ENCODE measurements at regions not wholly inside any gene's neighbourhood (a gene's known extent, or its start where the extent isn't known, plus 50 kb on each side); places are given as distances from the start of the nearest gene placed in this dataset.

- Histone ChIP-seq H3K79me2 (ENCODE audit: insufficient read depth, low read depth) (no peaks in the 10 kb centered on the region), H3K27ac (no peak overlapping the region), H3K4me2 (no peak overlapping the region), H3K36me3 (ENCODE audit: insufficient read depth) (no peaks in the 10 kb centered on the region), H3K4me3 (IDR thresholded peaks at IDR 0.05; ENCODE audit: insufficient read depth, low read depth, low read length) (no peak overlapping the region), H4K20me1 (ENCODE audit: insufficient read depth) (no peaks in the 10 kb centered on the region), H3K4me1 (ENCODE audit: low read depth, poor library complexity, severe bottlenecking) (no peaks in the 10 kb centered on the region), H3K27me3 (ENCODE audit: insufficient read depth, low read depth) (no peaks in the 10 kb centered on the region), H3K9ac (no peak overlapping the region), H2AFZ (ENCODE audit: low read depth) (no peak overlapping the region)
- TF ChIP-seq CTCF (conservative IDR thresholded peaks at IDR 0.05; ENCODE audit: low read depth, low read length): no peak
Measured at GRCh38 chr10:57221674-57222073, 860.6 kb upstream of the ZWINT start.

GRCh38 chr10:57218382-57218781 lies 857.3 kb upstream of the ZWINT start:
- Histone ChIP-seq H3K79me2 (ENCODE audit: insufficient read depth, low read depth) (no peaks in the 10 kb centered on the region), H3K4me2 (no peak overlapping the region), H3K36me3 (ENCODE audit: insufficient read depth) (no peaks in the 10 kb centered on the region), H3K4me1 (ENCODE audit: low read depth, poor library complexity, severe bottlenecking) (no peaks in the 10 kb centered on the region), H3K27ac (no peak overlapping the region), H3K27me3 (ENCODE audit: insufficient read depth, low read depth) (no peaks in the 10 kb centered on the region), H2AFZ (ENCODE audit: low read depth) (no peak overlapping the region), H3K4me3 (IDR thresholded peaks at IDR 0.05; ENCODE audit: insufficient read depth, low read depth, low read length) (no peak overlapping the region), H4K20me1 (ENCODE audit: insufficient read depth) (no peaks in the 10 kb centered on the region), H3K9ac (no peak overlapping the region)
- no peak for TF ChIP-seq CTCF (conservative IDR thresholded peaks at IDR 0.05; ENCODE audit: low read depth, low read length)

DNA sequence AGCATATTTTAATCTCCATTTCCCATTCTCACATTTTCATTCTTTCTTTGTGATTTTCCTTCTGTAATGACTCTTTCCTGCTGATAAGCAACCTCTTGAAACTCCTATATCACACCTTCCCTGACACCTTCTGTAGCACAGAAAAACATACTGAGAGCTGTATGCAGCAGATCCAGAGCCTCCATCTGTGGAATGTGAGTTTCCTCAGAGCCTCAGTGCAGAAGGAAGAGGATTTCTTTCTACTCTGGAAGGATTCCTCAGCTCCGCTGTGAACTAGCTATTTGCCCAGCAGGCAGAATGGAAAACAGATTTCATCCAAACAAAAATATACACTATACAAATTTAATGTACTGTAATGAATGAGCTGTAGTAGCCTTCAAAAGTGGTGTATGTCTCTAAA lies 841.3 kb upstream of the ZWINT start:
- no peaks in the 10 kb centered on the region for H3K27me3 ChIP-seq (ENCODE audit: insufficient read depth, low read depth)
- no peak overlapping the region for H2AFZ ChIP-seq (ENCODE audit: low read depth)
- H3K36me3 ChIP-seq (ENCODE audit: insufficient read depth): no peaks in the 10 kb centered on the region
- no peak overlapping the region for H3K27ac ChIP-seq
- no peak overlapping the region for H3K9ac ChIP-seq
- no peak overlapping the region for H3K4me3 ChIP-seq (IDR thresholded peaks at IDR 0.05; ENCODE audit: insufficient read depth, low read depth, low read length)
- TF ChIP-seq CTCF (conservative IDR thresholded peaks at IDR 0.05; ENCODE audit: low read depth, low read length): no peak
- H3K4me1 ChIP-seq (ENCODE audit: low read depth, poor library complexity, severe bottlenecking): no peaks in the 10 kb centered on the region
- H3K4me2 ChIP-seq: no peak overlapping the region
- no peaks in the 10 kb centered on the region for H3K79me2 ChIP-seq (ENCODE audit: insufficient read depth, low read depth)
- H4K20me1 ChIP-seq (ENCODE audit: insufficient read depth): no peaks in the 10 kb centered on the region

- no peak overlapping the region for H3K27ac ChIP-seq
- H3K4me2 ChIP-seq: no peak overlapping the region
- no peak for TF ChIP-seq CTCF (conservative IDR thresholded peaks at IDR 0.05; ENCODE audit: low read depth, low read length)
- H3K79me2 ChIP-seq (ENCODE audit: insufficient read depth, low read depth): no peaks in the 10 kb centered on the region
- H3K36me3 ChIP-seq (ENCODE audit: insufficient read depth): no peaks in the 10 kb centered on the region
- H3K27me3 ChIP-seq (ENCODE audit: insufficient read depth, low read depth): no peaks in the 10 kb centered on the region
- H3K4me1 ChIP-seq (ENCODE audit: low read depth, poor library complexity, severe bottlenecking): no peaks in the 10 kb centered on the region
- no peak overlapping the region for H3K4me3 ChIP-seq (IDR thresholded peaks at IDR 0.05; ENCODE audit: insufficient read depth, low read depth, low read length)
- H4K20me1 ChIP-seq (ENCODE audit: insufficient read depth): no peaks in the 10 kb centered on the region
- H3K9ac ChIP-seq: no peak overlapping the region
- no peak overlapping the region for H2AFZ ChIP-seq (ENCODE audit: low read depth)
Measured at GRCh38 chr10:57188846-57189245, 827.8 kb upstream of the ZWINT start.

- Histone ChIP-seq H3K27me3 (ENCODE audit: insufficient read depth, low read depth) (no peaks in the 10 kb centered on the region), H2AFZ (ENCODE audit: low read depth) (no peak overlapping the region), H3K36me3 (ENCODE audit: insufficient read depth) (no peaks in the 10 kb centered on the region), H3K4me2 (no peak overlapping the region), H3K4me1 (ENCODE audit: low read depth, poor library complexity, severe bottlenecking) (no peaks in the 10 kb centered on the region), H4K20me1 (ENCODE audit: insufficient read depth) (no peaks in the 10 kb centered on the region), H3K9ac (no peak overlapping the region), H3K4me3 (IDR thresholded peaks at IDR 0.05; ENCODE audit: insufficient read depth, low read depth, low read length) (no peak overlapping the region), H3K79me2 (ENCODE audit: insufficient read depth, low read depth) (no peaks in the 10 kb centered on the region), H3K27ac (no peak overlapping the region)
- no peak for TF ChIP-seq CTCF (conservative IDR thresholded peaks at IDR 0.05; ENCODE audit: low read depth, low read length)
Measured at GRCh38 chr10:57186201-57186600, 825.1 kb upstream of the ZWINT start.

All from KMS-11 (cell line).